ENCODE measurements at regions not wholly inside any gene's neighbourhood (a gene's known extent, or its start where the extent isn't known, plus 50 kb on each side); places are given as distances from the start of the nearest gene placed in this dataset.
"Not testable (repeated sequence)": the region's sequence is repeated elsewhere in the genome, so short reads cannot be mapped to it uniquely, and the experiment has no call there.

- H3K27ac ChIP-seq (ENCODE audit: low read depth, low read length); H3K4me1 ChIP-seq (ENCODE audit: control insufficient read depth in 5 of 5, insufficient read depth in 5 of 5, low read length in 5 of 5); H3K27me3 ChIP-seq (ENCODE audit: control insufficient read depth in 5 of 5, insufficient read depth in 4 of 5, low read length in 5 of 5); H3K36me3 ChIP-seq (ENCODE audit: control insufficient read depth in 5 of 5, insufficient read depth in 5 of 5, low read length in 5 of 5); H3K9ac ChIP-seq (ENCODE audit: low read length in 5 of 5); H3K4me3 ChIP-seq (ENCODE audit: low read depth in 1 of 5, low read length in 5 of 5); H3K9me3 ChIP-seq (ENCODE audit: control insufficient read depth in 5 of 5, low read length in 5 of 5): not testable (repeated sequence)
These were observed 160.8 kb upstream of the CCZ1B start for GRCh38 chr7:6986892-6987291.

- not testable (repeated sequence) for H3K9ac ChIP-seq (ENCODE audit: low read length in 5 of 5); H3K27me3 ChIP-seq (ENCODE audit: control insufficient read depth in 5 of 5, insufficient read depth in 4 of 5, low read length in 5 of 5); H3K4me1 ChIP-seq (ENCODE audit: control insufficient read depth in 5 of 5, insufficient read depth in 5 of 5, low read length in 5 of 5); H3K9me3 ChIP-seq (ENCODE audit: control insufficient read depth in 5 of 5, low read length in 5 of 5); H3K36me3 ChIP-seq (ENCODE audit: control insufficient read depth in 5 of 5, insufficient read depth in 5 of 5, low read length in 5 of 5); H3K27ac ChIP-seq (ENCODE audit: low read depth, low read length); H3K4me3 ChIP-seq (ENCODE audit: low read depth in 1 of 5, low read length in 5 of 5)
These were observed 162.5 kb upstream of the CCZ1B start for GRCh38 chr7:6988608-6989007.

- not testable (repeated sequence) for H3K27ac ChIP-seq (ENCODE audit: low read depth, low read length); H3K9me3 ChIP-seq (ENCODE audit: control insufficient read depth in 5 of 5, low read length in 5 of 5); H3K9ac ChIP-seq (ENCODE audit: low read length in 5 of 5); H3K4me3 ChIP-seq (ENCODE audit: low read depth in 1 of 5, low read length in 5 of 5); H3K27me3 ChIP-seq (ENCODE audit: control insufficient read depth in 5 of 5, insufficient read depth in 4 of 5, low read length in 5 of 5); H3K36me3 ChIP-seq (ENCODE audit: control insufficient read depth in 5 of 5, insufficient read depth in 5 of 5, low read length in 5 of 5); H3K4me1 ChIP-seq (ENCODE audit: control insufficient read depth in 5 of 5, insufficient read depth in 5 of 5, low read length in 5 of 5)
These were observed 163.9 kb upstream of the CCZ1B start for GRCh38 chr7:6989968-6990367.

- H3K4me3 ChIP-seq (ENCODE audit: low read depth in 1 of 5, low read length in 5 of 5); H3K36me3 ChIP-seq (ENCODE audit: control insufficient read depth in 5 of 5, insufficient read depth in 5 of 5, low read length in 5 of 5); H3K9ac ChIP-seq (ENCODE audit: low read length in 5 of 5); H3K27me3 ChIP-seq (ENCODE audit: control insufficient read depth in 5 of 5, insufficient read depth in 4 of 5, low read length in 5 of 5); H3K27ac ChIP-seq (ENCODE audit: low read depth, low read length); H3K4me1 ChIP-seq (ENCODE audit: control insufficient read depth in 5 of 5, insufficient read depth in 5 of 5, low read length in 5 of 5); H3K9me3 ChIP-seq (ENCODE audit: control insufficient read depth in 5 of 5, low read length in 5 of 5): not testable (repeated sequence)
These were observed 164.5 kb upstream of the CCZ1B start for GRCh38 chr7:6990426-6991152.

GRCh38 chr7:6991169-6991611 lies 165.1 kb upstream of the CCZ1B start:
- H3K4me3 ChIP-seq (ENCODE audit: low read depth in 1 of 5, low read length in 5 of 5); H3K36me3 ChIP-seq (ENCODE audit: control insufficient read depth in 5 of 5, insufficient read depth in 5 of 5, low read length in 5 of 5); H3K4me1 ChIP-seq (ENCODE audit: control insufficient read depth in 5 of 5, insufficient read depth in 5 of 5, low read length in 5 of 5); H3K9ac ChIP-seq (ENCODE audit: low read length in 5 of 5); H3K27ac ChIP-seq (ENCODE audit: low read depth, low read length); H3K9me3 ChIP-seq (ENCODE audit: control insufficient read depth in 5 of 5, low read length in 5 of 5); H3K27me3 ChIP-seq (ENCODE audit: control insufficient read depth in 5 of 5, insufficient read depth in 4 of 5, low read length in 5 of 5): not testable (repeated sequence)

- not testable (repeated sequence) for H3K4me1 ChIP-seq (ENCODE audit: control insufficient read depth in 5 of 5, insufficient read depth in 5 of 5, low read length in 5 of 5)
These were observed 165.6 kb upstream of the CCZ1B start for GRCh38 chr7:6991686-6992085.

GRCh38 chr7:6992133-6992532 lies 166.1 kb upstream of the CCZ1B start:
- H3K27ac ChIP-seq (ENCODE audit: low read depth, low read length); H3K4me3 ChIP-seq (ENCODE audit: low read depth in 1 of 5, low read length in 5 of 5); H3K9ac ChIP-seq (ENCODE audit: low read length in 5 of 5); H3K4me1 ChIP-seq (ENCODE audit: control insufficient read depth in 5 of 5, insufficient read depth in 5 of 5, low read length in 5 of 5); H3K36me3 ChIP-seq (ENCODE audit: control insufficient read depth in 5 of 5, insufficient read depth in 5 of 5, low read length in 5 of 5); H3K27me3 ChIP-seq (ENCODE audit: control insufficient read depth in 5 of 5, insufficient read depth in 4 of 5, low read length in 5 of 5); H3K9me3 ChIP-seq (ENCODE audit: control insufficient read depth in 5 of 5, low read length in 5 of 5): not testable (repeated sequence)

More at GRCh38 chr7:6991686-6992085, 165.6 kb upstream of the CCZ1B start:
- H3K27me3 ChIP-seq (ENCODE audit: control insufficient read depth in 5 of 5, insufficient read depth in 4 of 5, low read length in 5 of 5); H3K36me3 ChIP-seq (ENCODE audit: control insufficient read depth in 5 of 5, insufficient read depth in 5 of 5, low read length in 5 of 5); H3K9me3 ChIP-seq (ENCODE audit: control insufficient read depth in 5 of 5, low read length in 5 of 5); H3K9ac ChIP-seq (ENCODE audit: low read length in 5 of 5); H3K4me3 ChIP-seq (ENCODE audit: low read depth in 1 of 5, low read length in 5 of 5); H3K27ac ChIP-seq (ENCODE audit: low read depth, low read length): not testable (repeated sequence)

- not testable (repeated sequence) for H3K27ac ChIP-seq (ENCODE audit: low read depth, low read length); H3K4me3 ChIP-seq (ENCODE audit: low read depth in 1 of 5, low read length in 5 of 5); H3K9me3 ChIP-seq (ENCODE audit: control insufficient read depth in 5 of 5, low read length in 5 of 5); H3K4me1 ChIP-seq (ENCODE audit: control insufficient read depth in 5 of 5, insufficient read depth in 5 of 5, low read length in 5 of 5); H3K36me3 ChIP-seq (ENCODE audit: control insufficient read depth in 5 of 5, insufficient read depth in 5 of 5, low read length in 5 of 5); H3K27me3 ChIP-seq (ENCODE audit: control insufficient read depth in 5 of 5, insufficient read depth in 4 of 5, low read length in 5 of 5); H3K9ac ChIP-seq (ENCODE audit: low read length in 5 of 5)
These were observed 169.0 kb upstream of the CCZ1B start for GRCh38 chr7:6995026-6995425.

GRCh38 chr7:6995493-6996289 lies 169.6 kb upstream of the CCZ1B start:
- not testable (repeated sequence) for H3K36me3 ChIP-seq (ENCODE audit: control insufficient read depth in 5 of 5, insufficient read depth in 5 of 5, low read length in 5 of 5); H3K9ac ChIP-seq (ENCODE audit: low read length in 5 of 5); H3K4me3 ChIP-seq (ENCODE audit: low read depth in 1 of 5, low read length in 5 of 5); H3K9me3 ChIP-seq (ENCODE audit: control insufficient read depth in 5 of 5, low read length in 5 of 5); H3K4me1 ChIP-seq (ENCODE audit: control insufficient read depth in 5 of 5, insufficient read depth in 5 of 5, low read length in 5 of 5); H3K27me3 ChIP-seq (ENCODE audit: control insufficient read depth in 5 of 5, insufficient read depth in 4 of 5, low read length in 5 of 5); H3K27ac ChIP-seq (ENCODE audit: low read depth, low read length)

- H3K4me1 ChIP-seq (ENCODE audit: control insufficient read depth in 5 of 5, insufficient read depth in 5 of 5, low read length in 5 of 5); H3K9ac ChIP-seq (ENCODE audit: low read length in 5 of 5); H3K27ac ChIP-seq (ENCODE audit: low read depth, low read length); H3K27me3 ChIP-seq (ENCODE audit: control insufficient read depth in 5 of 5, insufficient read depth in 4 of 5, low read length in 5 of 5); H3K4me3 ChIP-seq (ENCODE audit: low read depth in 1 of 5, low read length in 5 of 5); H3K36me3 ChIP-seq (ENCODE audit: control insufficient read depth in 5 of 5, insufficient read depth in 5 of 5, low read length in 5 of 5); H3K9me3 ChIP-seq (ENCODE audit: control insufficient read depth in 5 of 5, low read length in 5 of 5): not testable (repeated sequence)
These were observed 173.1 kb upstream of the CCZ1B start for GRCh38 chr7:6999067-6999666.
